ENCODE measurements at regions not wholly inside any gene's neighbourhood (a gene's known extent, or its start where the extent isn't known, plus 50 kb on each side); places are given as distances from the start of the nearest gene placed in this dataset.

DNA sequence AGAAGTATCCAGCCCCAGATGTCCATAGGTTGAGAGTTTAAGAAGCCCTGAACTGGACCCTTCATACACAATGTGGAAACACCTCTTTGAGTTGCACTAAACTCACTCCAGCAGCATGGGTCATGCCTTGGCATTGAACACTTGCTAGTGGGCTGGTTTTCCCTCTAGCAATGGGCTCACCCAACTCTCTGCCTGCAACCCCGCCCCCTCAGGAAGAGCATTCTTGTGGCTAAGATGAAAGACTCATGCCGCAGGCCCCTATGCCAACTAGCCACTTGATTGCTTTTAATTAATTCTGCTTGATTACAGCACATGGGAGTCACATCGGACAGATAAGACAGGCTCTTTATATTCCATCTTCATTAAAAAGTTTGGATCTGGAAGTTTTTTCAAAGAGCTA, 136.5 kb upstream of the GJB5 start:
- DNase-seq: no peak

DNA sequence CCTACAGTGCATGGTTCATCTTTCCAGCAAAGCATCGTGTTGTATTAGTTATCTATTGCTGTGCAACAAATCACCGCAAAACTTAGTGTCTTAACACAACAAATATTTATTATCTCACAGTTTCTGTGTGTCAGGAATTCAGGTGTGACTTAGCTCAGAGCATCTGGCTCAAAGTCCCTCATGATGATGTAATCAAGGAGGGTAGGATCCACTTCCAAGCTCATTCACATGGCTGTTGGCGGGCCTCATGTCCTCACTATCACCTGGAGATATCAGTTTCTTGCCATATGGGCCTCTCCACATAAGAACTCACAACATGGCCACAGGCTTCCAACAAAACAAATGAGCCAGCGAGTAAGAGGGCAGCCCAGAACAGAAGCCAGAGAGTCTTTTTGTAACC, 135.6 kb upstream of the GJB5 start:
- no peak for DNase-seq

DNA sequence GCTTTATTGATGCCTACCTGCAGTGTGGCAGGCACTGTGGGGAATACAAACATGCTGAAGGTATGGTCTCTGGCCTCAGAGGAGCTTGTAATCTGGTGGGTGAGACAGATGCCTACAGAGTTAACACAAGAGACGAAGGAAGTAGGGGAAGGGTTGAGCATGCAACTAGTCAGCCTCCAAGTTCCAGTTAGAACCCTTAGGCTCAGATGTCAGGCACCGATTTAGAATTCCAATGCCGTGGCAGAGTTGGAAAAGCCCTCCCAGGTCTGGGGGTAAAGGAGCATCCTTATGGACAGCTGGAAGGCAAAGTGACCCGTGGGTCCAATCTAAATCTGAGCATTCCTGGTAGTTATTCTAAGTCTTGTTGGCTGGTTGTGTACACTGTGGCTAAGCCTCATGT, 132.9 kb upstream of the GJB5 start:
- DNase-seq: no peak

DNA sequence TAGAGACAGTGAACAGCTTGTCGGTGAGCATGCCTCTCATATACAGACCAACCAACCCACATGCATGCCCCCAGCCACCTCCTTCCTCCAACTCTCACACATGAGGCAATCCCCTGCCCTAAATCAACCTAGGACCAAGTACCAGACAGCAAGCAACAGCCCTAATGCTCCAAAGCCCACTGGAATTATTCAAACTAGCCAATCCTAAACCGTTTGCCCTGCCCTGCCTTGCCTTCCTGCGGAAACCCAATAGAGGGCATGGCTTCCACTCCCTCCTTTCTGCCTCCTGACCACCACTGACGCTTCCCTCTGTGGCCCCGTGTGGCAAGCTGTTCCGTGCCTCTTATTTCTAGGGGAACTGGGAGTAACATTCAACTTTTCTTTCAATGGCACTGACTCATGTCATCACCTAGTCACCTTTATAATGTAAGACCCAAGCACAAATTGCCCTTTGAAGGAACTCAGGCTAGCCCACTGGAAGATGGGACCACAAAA, 129.3 kb upstream of the GJB5 start:
- DNase-seq: no peak

DNA sequence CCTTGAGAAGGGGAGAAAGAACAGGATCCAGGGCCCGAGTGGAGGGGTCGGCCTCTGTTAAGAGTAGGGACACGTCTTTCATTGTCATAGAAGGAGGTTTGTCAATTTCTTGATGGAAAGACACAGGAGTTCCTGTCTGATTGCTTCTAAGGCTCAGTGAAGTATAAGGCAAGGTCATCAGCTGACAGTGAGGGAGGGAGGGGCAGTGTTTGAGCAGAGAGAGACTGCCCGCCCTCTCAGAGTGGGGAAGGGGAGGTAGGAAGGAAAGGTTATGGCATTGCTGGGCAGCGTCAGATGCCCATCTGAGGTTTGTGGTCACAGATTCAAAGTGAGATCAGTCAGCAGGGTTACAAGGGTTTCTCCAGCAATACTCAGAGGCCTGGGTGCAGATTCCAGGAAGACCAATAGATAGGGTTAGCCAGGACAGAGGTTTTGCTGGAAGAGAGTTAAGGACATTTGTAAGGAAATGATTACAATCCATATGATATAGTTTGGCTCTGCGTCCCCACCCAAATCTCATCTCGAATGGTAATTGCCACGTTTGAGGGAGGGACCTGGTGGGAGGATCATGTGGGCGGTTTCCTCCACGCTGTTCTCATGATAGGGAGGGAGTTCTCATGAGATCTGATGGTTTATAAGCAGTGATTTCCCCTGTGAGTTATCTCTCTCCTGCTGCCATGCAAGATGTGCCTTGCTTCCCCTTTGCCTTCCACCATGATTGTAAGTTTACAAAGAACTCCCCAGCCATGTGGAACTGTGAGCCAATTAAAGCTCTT, 127.2 kb upstream of the GJB5 start:
- no peak for DNase-seq

DNA sequence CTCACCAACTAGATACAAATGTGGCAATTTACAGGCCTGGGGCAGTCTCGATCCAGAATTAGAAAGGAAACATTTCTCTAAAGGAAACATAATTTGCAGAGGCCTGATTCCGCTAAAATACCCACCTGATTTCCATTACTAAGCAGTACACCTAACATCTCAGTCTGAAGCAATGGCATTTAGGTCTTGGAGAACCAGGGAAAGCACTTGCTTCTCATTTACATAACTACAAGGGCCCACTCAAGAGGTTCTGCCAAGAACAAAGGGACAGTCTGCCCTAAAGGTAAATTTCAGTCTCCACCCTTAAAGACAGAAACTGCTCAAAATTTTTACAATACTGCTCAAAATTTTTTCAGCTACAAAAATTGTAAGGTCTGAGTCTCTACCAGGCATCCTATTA, 123.7 kb upstream of the GJB5 start:
- no peak for DNase-seq

DNA sequence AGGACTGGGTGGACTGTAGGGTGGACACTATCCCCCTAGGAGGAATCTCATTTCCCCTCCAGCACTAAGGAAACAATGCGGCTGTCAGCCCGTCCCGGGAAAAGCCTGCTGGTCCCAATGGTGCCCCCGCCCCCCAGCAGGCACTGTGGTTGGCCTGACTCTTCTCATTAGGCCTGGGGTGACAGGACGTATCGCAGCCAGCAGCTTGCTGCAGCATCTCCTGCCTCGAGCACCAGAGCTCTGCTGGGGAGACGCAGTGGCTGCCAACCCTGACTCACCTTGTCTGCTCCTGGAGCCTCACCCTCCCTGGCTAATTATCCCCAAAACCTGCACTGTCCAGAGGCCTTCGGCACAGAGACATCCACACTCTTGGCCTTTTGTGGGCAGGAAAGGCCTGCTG, 115.1 kb upstream of the GJB5 start:
- DNase-seq: no peak

DNA sequence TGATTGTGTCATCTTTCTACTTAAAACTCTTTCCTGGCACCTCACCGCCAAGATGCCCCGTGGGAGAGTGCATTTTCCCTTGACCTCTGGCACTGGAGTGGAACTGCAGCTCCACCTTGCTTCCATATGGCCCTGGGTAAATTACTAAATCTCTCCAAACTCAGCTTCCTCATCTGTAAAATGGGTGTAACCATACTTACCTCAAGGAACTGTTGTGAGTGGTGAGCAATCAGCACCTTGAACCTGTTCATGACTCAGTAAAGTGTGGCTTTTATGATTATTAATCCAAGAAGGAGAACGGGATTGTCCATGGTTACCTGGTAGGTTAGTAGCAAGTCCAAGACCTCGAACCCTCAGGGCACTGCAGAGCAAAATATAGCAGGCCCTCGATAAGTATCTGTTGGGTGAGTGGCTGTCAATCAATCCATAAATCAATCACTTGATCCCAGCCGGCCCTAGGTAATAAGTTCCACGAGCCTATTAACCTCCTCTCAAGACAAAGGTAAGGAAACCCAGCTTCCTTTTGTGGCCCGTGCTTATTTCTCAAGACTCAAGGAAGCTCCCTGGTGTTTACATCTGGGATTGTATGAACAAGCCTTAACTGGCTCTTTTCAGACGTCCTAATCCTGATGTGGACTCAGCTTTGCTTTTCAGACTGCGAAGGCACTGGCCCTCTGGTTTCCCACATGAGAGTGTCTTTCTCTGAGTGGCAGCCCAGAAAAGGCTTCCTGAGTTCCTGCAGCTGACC, 114.0 kb upstream of the GJB5 start:
- DNase-seq: no peak

DNA sequence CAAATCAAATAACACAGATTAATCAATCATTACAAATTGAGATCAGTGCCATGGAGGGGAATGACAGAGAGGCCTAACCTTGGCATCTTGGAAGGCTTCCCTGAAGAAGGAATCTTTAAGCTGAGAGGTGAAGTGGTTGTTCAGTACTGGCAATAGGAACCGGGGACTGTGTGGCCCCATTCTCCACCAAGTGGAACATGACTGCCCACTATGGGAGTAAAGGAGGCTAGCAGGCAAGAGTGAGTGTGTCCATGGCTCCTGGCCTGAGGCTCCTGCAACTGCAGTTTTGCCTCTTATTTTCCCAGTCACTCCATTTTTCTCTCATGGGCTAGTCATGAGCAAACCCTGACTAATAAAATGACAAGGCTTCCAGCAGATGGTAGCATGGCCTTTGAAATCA, 112.2 kb upstream of the GJB5 start:
- no peak for DNase-seq

DNA sequence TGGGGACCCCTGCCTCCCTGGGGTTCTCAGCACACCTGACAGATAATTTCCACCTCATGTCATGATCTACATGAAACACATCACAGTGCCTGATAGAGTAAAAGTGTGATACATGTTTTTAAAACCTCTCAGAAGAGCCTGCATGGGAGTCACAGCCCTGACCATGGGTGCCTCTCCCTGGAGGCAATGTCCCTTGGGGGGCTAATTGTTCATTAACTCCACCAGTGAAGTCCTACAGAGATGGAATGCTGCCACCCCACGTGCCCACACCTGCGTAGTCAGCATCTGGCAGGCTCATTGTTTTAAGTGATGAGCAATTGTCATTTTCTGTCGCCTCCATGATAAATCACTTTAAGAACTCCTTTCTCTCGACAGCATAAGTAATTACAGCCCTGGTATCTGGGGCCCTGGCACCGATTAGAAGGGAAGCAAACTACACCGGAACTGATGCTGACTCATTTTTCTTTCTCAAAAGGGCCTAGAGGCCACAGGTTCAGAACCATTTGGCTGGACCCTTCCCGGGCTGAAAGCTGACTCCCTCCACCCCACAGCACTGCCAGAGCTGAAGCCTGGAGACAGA, 109.6 kb upstream of the GJB5 start:
- no peak for DNase-seq

DNA sequence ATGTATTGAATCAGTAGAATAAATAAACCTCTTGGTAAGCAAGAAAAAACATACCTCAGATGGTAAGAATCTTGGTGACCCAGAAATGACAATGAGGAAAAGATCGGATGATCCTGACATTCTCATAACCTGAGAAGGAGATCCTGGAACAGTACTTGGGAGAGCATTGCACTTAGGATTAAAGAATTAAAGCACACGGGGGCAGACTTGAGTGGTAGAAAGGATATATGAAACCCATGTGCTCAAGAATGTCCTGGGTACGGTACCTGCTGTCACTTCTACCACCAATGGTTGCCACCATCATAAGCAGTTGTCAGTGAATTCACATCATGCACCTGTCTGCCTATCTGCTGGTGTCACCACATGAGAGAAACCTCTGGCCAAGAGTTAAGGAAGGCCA, 108.9 kb upstream of the GJB5 start:
- no peak for DNase-seq

DNA sequence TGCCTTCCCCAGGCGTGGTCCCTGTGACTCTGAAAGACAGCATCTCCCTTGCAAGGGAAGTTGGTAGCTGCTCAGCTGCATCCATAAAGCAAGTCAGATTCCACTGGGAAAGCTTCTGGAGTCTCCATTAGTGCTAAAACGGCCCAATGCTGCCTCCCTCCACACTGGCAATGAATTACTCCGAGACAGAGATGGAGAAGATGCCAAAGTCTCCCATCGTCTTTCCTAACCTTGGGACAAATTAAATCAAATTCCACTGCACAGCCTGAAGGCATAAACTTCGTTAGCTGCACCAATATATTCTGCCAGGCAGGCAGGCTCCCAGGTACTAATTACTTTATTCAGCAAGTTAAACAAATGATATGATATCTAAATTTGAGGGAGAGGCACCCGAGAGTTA, 106.3 kb upstream of the GJB5 start:
- DNase-seq: no peak

DNA sequence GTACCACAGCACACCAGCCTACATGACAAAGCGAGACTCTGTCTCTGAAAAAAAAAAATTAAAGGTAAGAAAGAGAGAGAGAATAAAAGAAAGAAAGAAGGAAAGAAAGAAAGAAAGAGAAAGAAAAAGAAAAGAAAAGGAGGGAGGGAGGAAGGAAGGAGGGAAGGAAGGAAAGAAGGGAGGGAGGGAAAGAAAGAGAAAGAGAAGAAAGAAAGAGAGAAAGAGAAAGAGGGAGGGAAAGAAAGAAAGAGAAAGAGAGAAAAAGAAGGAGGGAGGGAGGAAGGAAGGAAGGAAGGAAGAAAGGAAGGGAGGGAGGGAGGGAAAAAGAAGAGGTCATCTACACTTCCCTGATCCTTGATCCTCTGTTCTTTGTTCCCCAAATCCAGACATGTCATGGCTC, 104.8 kb upstream of the GJB5 start:
- DNase-seq: no peak

DNA sequence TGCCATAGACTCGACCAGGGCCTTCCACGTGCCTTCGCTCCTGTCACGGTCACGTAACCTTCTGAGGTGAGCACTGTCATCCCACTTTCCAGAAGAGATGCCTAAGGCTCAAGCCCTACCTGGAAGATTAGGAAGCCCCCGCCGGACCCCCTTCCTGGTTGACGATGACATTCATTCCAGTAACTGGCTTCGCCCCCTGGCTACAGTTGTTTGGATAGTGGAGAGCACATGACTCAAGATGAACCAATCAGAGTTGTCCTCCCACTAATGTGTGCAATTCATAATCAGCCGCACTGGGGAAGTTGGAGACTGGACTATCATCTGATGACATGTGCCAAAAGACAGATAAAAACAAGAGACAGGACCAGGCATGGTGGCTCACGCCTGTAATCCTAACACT, 104.0 kb upstream of the GJB5 start:
- no peak for DNase-seq

DNA sequence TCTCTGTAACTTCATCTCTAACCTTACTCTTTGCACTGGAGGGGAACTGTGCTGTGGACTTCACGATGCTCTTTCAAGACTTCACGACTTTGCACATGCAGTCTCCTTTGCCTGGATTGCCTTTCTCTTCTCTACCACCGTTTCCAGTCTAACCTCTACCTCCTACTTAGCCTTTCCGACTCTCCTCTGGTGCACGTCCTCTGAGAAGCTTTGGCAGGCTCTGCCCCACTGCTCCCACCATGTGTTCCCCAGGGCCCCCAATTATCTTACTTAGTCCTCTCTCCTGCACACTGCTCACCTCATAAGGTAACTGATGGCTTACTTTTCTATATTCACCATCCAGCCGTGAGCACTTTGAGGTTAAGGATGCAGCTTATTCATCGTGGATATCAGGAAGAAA, 101.7 kb upstream of the GJB5 start:
- DNase-seq: no peak

DNA sequence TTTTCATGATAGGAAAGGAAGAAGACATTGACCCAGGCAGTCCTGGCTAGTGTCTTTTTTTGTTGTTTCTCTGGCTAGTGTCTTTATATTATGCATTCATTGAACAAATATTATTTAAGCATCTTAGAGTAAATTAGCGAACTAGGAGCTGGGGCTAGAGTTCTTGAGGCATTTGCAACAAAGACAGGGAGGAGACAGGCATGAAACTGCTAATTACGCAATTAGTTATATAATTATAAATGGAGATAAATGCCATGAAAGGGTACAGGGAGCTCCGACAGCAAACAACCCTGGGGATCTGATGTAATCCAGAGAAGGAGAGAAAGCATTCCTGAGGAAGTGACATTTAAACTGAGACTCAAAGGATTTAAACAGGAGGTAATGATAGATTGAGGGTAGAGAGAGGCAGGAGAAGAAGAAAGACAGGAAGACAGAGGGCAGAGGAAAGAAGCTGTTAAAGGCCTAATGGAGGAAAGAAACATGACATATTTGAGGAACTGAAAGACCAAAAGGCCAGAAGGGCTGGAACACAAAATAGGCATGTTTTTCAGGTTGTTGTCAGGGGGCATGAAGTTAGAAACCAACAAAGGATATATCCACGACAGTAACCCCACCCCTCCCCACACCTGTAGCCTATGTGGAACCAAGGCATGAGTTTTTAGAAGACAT, 99.5 kb upstream of the GJB5 start:
- DNase-seq: no peak

DNA sequence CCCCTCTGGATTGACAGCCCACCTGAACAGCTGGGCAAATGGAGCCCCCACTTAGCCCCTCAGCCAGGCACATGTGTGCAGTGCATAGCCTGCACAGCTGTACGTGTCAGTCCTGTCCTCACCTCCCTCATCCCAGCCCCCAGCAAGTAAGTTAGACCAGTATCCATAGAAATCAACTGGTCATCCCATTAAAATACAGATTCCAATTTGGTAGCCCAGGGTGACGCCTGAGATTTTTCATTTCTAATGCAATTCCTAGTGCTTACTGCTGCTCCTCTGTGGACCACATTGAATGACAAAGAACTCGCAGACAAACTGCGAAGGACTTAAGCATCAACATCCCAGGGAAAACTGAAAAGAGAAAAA, 99.0 kb upstream of the GJB5 start:
- no peak for DNase-seq

DNA sequence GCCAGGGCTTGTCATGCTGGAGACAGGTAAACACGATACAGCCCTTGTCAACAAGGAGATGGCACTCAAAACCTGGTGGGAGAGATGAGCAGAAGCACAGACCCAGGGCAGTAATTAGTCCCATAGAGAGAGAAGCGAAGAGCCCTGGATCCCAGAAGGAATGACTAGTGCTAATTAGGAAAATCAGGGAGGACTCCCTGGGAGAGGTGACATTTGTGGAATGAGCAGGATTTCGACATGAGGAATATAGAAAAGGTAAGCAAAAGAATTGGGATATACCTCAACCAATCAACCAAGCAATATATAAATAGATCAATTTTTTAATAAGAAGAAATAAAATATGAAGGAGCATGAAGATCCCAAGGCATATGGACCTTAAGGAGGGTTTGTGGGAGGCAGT, 98.5 kb upstream of the GJB5 start:
- no peak for DNase-seq

DNA sequence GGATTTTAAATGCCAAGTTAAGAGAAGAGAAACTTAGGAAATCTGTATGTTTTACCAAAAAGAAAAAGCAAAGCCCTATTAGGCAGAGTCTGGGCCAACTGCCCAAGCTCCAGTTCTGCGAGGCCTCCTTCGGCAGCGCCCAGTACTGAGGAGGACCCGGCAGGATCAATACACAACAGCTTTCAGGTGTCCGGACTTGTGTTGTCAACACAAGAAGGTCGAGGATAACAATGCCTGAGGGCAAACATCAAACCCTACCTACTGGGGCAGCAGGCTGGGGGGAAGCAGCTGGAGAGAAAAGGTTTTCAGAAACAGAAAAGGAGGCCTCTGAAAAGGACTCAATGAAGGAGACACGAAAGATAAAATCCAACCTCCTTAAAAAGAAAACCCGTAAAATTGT, 98.1 kb upstream of the GJB5 start:
- DNase-seq: no peak

DNA sequence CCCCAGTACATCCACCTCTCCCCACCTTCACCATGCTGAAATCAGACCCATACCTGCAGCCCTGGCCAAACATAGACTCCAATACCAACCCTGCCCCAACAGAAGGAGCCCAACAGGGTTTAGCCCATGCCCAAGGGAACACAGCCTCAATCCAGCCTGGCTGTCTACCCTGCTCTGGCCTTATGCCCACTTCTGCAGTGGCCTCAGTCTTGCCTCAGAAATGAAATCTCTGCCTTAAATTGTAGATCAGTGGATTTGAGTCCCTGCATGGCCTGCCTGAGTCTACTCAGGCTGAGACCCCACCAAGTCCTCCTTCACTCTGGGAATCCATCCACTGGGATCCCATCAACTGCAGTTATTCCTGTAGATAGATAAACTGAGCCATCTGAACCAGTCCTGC, 97.6 kb upstream of the GJB5 start:
- no peak for DNase-seq

DNA sequence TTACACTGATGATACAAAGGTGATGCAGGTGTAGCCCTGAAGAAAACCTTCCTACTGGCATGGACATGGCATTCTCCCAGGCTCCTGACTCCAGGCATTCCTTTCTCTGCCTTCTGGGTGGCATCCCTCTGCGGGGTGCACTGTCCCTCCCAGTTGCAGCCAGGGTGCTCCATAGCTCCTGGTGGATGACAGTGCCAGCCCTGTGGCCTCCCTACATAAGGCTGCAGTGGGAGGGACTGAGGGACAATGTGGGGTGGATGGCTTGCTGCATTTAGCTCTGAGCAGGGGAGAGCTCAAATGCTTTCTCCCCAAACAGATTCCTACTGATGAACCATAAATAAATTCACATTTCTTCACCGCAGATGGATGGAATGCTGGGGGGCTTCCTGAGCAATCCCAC, 97.0 kb upstream of the GJB5 start:
- no peak for DNase-seq

DNA sequence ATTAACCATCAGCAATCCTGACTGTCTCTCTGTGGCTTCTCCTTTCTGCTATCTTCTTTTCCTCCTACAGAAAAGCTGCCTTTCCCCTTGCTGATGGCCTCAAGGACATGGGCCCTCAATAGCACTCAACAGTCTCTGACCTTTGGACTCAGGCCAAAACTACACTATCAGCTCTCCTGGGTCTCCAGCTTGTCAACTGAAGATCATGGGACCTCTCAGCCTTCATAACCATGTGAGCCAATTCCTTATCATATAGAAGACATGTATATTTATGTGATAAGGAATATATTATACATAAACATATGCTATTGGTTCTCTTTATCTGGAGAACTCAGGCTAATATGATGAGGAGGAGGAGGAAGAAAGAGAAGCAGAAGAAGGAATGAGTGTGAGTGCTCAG, 91.8 kb upstream of the GJB5 start:
- no peak for DNase-seq

DNA sequence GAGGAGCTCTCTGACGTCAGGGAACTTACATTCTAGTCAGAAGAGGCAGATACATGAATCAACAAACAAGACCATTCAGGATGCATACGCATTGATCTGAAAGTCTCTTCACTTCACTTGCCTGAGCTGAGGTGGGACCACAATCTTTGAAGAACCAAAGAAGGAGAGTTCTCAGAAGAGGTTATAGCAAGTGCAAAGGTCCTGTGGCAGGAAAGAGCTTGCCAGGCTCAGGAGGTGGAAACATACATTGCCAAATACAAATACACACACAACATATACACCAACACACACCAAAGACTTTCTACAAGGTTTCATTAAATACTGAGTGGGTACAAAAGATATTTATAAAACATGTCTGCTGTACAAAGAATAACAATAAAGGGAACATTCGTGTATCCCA, 86.8 kb upstream of the GJB5 start:
- DNase-seq: no peak

DNA sequence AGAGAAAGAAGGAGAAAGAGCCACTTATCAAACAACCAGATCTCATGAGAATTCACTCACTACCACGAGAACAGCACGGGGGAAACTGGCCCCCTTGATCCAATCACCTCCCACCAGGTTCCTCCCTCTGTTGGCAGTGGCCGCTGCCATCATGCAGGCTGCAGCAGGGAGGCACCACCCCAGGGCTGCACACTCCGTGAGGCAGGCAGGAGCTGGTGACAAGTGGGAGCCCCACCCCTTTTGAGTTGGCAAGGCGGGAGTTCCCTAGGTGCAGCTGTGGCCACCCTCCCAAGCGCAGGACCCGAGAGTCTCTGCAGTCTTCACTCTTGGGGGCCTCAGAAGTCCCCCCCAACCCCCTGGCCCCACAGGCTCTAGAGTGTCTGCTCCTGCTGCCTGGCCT, 83.9 kb upstream of the GJB5 start:
- DNase-seq: no peak

Measured in activated CD4-positive, alpha-beta T cell treated with anti-CD3 and anti-CD28 coated beads, Interleukin-10, Interleukin-2, amounts not matched to agents 100 ng/mL and 50 ng/mL, durations not matched to agents 16 hours and 8 hours (primary cell).